GM19455 (cell line): ENCODE measurements at regions not wholly inside any gene's neighbourhood (a gene's known extent, or its start where the extent isn't known, plus 50 kb on each side); places are given as distances from the start of the nearest gene placed in this dataset.
"Not testable (repeated sequence)": the region's sequence is repeated elsewhere in the genome, so short reads cannot be mapped to it uniquely, and the experiment has no call there.

Experiments
- ATAC-seq: cut with Tn5 transposase; IDR thresholded peaks from one replicate; pipeline ENCODE4 v1.9.1; 2021; ENCODE audit not compliant: unreplicated experiment

DNA sequence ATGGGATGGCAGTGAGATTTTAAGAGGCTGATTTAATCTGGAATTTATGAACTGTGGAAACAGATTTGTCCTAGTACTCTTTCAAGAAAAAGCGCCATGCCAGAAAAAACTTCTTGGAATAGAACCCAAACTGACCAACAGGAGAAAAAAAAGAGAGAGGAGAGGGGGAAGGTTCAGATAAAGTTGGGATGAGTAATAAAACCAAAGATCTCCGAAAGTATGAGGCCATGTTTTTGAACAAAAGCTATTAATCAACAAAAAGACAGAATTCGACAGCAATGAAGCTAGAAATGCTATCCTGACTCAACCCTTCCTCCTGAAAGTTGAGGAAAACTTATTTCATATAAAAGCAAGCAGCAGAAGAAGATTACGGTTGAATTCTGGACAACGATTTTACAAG is 135.5 kb downstream of the CEMIP2 start:
- ATAC-seq = no peak

DNA sequence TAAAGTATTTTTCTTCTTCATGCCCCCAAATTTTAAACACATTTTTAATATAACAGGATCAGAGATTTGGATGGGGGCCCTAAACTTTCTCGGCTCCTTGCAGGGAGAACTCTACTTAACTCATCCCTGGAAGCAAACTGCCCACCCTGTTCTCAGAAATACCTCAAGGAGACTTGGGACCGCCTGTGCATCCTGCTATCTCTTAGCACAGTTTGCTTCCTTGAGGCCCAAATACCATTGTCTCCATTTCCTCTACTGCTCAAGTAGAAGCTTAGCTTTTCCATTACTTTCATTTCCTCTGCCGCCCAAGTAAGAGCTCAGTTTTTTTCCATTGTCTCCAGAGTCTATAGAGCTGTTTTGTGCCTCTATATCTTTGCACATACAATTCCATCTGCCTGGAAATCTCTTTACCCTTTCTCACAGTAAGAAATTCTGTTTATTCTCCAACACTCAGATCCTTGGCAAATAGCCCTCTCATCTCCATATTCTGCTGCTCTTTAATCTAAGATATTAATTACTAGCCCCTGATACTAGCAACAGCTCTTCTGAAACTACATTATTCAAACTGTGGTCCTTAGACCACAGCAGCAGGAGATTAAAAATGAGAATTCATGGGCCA is 137.8 kb downstream of the CEMIP2 start:
- no peak for ATAC-seq

GRCh38 chr9:71629578-71630215 is 138.6 kb downstream of the CEMIP2 start:
- ATAC-seq = no peak

- no peak for ATAC-seq
These were observed 140.1 kb downstream of the CEMIP2 start for GRCh38 chr9:71628247-71628646.

DNA sequence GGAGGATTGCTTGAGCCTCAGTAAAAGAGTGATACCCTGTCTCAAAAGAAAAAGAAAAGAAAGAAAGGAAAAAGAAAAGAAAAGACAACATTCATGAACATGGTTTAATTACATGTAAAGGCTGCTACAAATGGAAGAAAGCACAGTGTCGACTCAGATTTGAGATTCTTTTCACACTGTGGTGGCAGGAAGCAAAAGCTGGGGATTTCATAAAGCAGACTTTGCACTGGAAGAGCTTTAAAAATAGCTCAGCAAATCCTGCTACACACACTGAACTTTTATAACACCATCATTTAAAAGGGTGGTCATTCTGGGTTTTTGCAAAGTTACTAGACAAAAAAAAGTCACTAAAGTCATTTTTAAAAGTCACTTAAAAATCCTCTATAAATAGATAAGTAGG is 140.8 kb downstream of the CEMIP2 start:
- ATAC-seq = no peak

DNA sequence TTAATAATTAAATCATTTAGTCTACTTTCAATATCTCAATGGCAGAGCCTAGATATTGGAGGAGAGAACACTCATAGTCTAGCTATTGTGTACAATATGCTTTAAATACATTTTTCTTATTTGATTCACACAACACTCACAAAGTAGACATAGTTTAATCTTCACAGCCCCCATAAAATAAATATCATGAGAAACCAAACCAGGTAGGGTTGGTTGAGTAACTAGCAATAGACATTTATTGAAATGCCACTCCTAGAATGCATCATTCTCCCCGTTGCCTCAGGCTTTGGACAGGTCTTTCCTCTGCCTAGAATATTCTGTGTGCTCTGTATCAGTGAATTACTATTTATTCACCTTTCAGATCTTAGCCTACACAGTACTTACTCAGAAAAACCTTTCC is 141.9 kb downstream of the CEMIP2 start:
- ATAC-seq = no peak

DNA sequence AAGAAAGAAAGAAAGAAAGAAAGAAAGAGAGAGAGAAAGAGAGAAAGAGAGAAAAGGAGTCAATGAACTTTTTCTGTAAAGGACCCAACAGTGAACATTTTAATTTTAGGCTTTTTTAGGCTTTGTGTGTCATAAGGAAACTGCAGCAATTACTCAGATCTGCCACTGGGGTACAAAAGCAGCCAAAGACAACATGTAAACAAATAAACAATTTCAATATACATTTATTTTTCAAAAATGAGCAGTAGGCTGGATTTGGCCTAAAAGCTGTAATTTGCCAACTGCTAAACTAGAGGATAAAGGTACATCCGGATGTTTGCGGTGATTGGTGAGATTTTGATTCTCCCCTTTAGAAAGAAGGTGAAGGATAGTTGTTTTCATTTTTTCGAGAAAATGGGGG is 143.6 kb downstream of the CEMIP2 start:
- no peak for ATAC-seq

DNA sequence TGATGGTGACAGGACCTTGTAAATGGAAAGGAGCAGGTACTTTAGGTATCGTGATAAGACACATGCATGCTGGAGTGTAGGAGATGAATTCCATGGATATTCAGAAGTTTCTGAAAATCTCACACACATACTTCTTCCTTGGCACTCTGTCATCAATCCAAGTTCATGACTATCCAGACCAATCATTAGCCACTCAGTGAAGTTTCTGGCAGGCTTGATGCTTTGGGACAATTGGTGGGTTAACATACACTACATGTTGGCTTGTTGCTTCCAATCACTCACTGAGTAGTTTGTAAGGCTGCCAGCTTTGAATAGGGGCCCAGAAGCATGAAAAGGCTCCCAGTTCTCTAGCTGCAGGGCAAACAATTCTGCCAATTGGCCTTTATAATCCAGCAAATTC is 147.6 kb downstream of the CEMIP2 start:
- no peak for ATAC-seq

GRCh38 chr9:71620331-71620730 is 148.0 kb downstream of the CEMIP2 start:
- ATAC-seq = no peak

DNA sequence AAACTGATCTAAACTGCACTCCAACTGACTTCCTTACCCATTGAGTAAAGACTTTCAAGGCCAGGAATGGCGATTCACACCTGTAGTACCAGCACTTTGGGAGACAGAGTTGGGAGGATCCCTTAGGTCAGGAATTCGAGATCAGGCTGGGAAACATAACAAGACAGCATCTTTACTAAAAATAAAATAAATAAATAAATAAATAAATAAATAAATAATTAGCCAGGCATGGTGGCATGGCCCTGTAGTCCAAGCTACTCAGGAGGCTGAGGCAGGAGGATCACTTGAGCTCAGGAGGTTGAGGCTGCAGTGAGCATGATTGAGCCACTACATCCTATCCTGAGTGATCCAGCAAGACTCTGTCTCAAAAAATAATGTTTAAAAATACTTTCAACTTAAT is 148.4 kb downstream of the CEMIP2 start:
- ATAC-seq = no peak

GRCh38 chr9:71614409-71615010 is 153.8 kb downstream of the CEMIP2 start:
- no peak for ATAC-seq

DNA sequence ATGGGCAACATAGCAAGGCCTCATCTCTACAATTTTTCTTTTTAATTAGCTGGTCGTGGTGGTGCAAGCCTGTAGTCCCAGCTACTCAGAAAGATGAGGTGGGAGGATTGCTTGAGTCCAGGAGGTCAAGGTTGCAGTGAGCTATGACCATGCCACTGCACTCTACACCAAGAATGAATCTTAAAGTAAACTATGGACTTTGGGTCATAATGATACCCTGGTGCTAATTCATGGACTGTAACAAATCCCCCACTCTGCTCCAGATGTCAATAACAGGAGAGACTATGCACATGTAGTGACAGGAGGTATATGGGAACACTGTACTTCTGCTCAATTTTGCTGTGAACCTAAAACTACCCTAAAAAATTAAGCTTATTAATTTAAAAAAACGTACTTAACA is 155.4 kb downstream of the CEMIP2 start:
- no peak for ATAC-seq

GRCh38 chr9:71609448-71609830 is 158.9 kb downstream of the CEMIP2 start:
- no peak for ATAC-seq

- no peak for ATAC-seq
These were observed 159.4 kb downstream of the CEMIP2 start for GRCh38 chr9:71608825-71609447.

DNA sequence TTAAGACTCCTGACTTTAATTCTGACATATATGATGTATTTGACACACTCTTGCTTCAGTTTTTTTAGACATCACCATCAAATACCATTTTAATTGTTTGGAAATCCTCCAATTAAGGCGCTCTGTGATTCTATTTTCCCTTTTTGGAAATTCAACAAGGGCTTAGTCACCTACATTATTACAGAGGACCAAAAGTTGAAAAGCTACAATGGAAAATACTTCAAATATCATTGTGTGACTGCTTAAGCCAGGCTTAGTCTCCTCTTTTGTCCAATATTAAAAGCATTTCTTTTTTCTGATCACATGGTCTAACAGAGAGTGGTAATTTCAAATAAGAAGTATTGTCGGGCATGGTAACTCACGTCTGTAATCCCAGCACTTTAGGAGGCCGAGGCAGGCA is 160.3 kb downstream of the CEMIP2 start:
- ATAC-seq = no peak

DNA sequence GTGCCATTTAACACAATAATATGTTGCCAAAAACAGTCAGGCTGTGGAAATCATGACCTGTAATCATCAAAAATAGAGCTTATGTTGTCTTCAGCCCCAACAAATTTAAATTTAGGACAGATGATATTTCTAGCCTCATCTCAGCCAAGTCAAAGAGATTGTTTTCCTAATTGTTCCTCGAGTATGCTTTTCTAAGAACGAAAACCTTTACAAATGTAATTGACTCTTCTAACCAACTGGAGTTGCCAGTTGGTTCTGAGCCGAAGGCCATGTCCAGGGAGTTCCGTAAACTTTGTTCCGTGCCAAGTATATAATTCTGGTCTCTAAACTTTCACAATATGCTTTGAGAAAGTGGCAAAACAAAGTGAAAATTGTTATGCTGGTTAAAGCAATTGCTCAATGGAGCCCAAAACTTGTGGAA is 160.8 kb downstream of the CEMIP2 start:
- no peak for ATAC-seq

DNA sequence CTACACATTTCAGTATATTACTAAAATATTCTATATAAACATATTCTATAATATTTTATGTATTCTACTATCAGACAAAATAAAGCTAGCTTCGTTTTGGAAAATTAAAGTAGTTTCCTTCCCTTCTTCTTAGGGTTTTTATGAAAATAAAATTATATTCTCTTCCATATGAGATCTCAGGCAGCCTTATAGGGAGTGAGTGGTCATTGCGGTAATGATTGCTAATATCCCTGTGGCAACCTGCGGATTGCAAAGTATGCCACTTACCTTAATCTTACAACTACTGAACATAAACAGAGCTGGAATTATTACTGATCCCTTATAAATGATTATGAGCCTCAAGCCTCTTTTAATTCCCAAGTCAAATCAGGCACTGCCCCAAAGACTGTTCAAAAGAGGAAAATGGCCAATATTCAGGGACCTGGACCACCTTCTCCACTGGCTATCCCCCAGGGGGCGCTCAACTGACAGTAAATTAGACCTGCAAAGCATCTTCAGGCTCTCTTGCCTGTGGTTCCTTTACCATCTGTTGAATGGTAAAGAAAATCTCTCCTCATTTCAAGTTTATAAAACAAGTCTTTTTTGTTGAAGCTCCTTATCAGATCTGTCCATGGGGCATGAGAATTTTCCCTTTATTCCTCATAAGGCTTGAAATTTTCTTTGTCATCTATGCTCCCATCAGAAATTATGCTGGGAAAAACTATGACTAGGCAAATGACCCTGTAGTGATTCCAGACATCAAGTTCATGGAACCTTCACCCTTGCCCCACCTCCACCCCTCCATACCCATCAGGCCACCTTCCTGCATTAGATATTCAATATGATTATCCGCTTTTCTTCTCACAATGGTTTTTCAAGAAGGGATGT is 163.9 kb downstream of the CEMIP2 start:
- no peak for ATAC-seq

DNA sequence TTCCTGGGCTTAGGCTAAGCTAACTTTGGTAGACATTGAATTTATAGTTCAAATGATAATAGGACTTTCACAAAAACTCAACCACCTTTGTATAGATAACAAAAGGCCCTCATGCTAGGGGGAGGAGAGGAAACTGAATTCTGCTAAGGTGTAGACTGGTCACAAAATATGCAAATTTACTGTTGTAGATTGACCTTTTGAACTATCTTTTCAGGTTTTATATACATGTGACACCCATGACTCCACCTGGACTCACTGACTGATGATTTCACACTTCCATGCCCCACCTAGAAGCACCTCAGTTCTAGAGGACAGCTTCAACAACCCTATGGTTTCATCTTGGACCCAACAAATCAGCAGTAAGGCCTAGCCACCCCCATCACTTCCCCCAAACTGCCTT is 165.7 kb downstream of the CEMIP2 start:
- ATAC-seq = no peak

DNA sequence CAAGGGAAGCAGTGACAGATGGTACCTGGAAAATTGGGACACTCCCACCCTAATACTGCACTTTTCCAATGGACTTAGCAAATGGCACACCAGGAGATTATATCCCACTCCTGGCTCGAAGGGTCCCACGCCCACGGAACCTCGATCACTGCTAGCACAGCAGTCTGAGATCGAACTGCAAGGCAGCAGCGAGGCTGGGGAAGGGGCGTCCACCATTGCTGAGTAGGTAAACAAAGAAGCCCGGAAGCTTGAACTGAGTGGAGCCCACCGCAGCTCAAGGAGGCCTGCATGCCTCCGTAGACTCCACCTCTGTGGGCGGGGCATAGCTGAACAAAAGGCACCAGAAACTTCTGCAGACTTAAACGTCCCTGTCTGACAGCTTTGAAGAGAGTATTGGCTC is 172.6 kb downstream of the CEMIP2 start:
- ATAC-seq = not testable (repeated sequence)

GRCh38 chr9:71594541-71594940 is 173.8 kb downstream of the CEMIP2 start:
- no peak for ATAC-seq

- ATAC-seq = no peak
These were observed 175.9 kb downstream of the CEMIP2 start for GRCh38 chr9:71592400-71592799.
